Daoy (cell line): ENCODE measurements at regions not wholly inside any gene's neighbourhood (a gene's known extent, or its start where the extent isn't known, plus 50 kb on each side); places are given as distances from the start of the nearest gene placed in this dataset.

ENCODE experiments used
- DNase-seq: peaks from one replicate; pipeline ENCODE4 v3.0.0-alpha.2; 2015; ENCODE audit warnings: low read depth

GRCh38 chr5:54653956-54654614 is 136.5 kb downstream of the SNX18 start:
- DNase-seq = no peak

- DNase-seq = peak; percentile 33
Measured at GRCh38 chr5:54651482-54652076, 134.0 kb downstream of the SNX18 start.

GRCh38 chr5:54649041-54649504 is 131.5 kb downstream of the SNX18 start:
- DNase-seq = no peak

GRCh38 chr5:54646356-54647101 is 129.0 kb downstream of the SNX18 start:
- DNase-seq = peak; percentile 84

GRCh38 chr5:54645882-54646355 is 128.4 kb downstream of the SNX18 start:
- DNase-seq = no peak

GRCh38 chr5:54644226-54644625 is 126.7 kb downstream of the SNX18 start:
- DNase-seq = peak; percentile 85

GRCh38 chr5:54643685-54644106 is 126.1 kb downstream of the SNX18 start:
- peak; percentile 66 for DNase-seq

GRCh38 chr5:54639621-54640020 is 122.1 kb downstream of the SNX18 start:
- DNase-seq = no peak

GRCh38 chr5:54638106-54638505 is 120.5 kb downstream of the SNX18 start:
- no peak for DNase-seq

- DNase-seq = no peak
Measured at GRCh38 chr5:54637654-54638053, 120.1 kb downstream of the SNX18 start.

GRCh38 chr5:54634089-54634488 is 116.5 kb downstream of the SNX18 start:
- DNase-seq = no peak

- DNase-seq = no peak
Measured at GRCh38 chr5:54632131-54632701, 114.7 kb downstream of the SNX18 start.

GRCh38 chr5:54630738-54631359 is 113.3 kb downstream of the SNX18 start:
- DNase-seq = no peak

- no peak for DNase-seq
Measured at GRCh38 chr5:54629115-54629514, 111.6 kb downstream of the SNX18 start.

- DNase-seq = no peak
Measured at GRCh38 chr5:54628050-54628449, 110.5 kb downstream of the SNX18 start.

GRCh38 chr5:54626407-54626806 is 108.8 kb downstream of the SNX18 start:
- no peak for DNase-seq

- no peak for DNase-seq
Measured at GRCh38 chr5:54624805-54625568, 107.4 kb downstream of the SNX18 start.

- DNase-seq = no peak
Measured at GRCh38 chr5:54621709-54622108, 104.2 kb downstream of the SNX18 start.

GRCh38 chr5:54621048-54621447 is 103.5 kb downstream of the SNX18 start:
- no peak for DNase-seq

- DNase-seq = no peak
Measured at GRCh38 chr5:54620141-54620933, 102.8 kb downstream of the SNX18 start.
